ENCODE measurements at regions not wholly inside any gene's neighbourhood (a gene's known extent, or its start where the extent isn't known, plus 50 kb on each side); places are given as distances from the start of the nearest gene placed in this dataset.
"Not testable (repeated sequence)": the region's sequence is repeated elsewhere in the genome, so short reads cannot be mapped to it uniquely, and the experiment has no call there.

GRCh38 chr5:82975396-82975795, 101.8 kb downstream of the TMEM167A start:
- no peak overlapping the region for H3K4me3 ChIP-seq (ENCODE audit: low read depth, low read length)
- TF ChIP-seq CTCF (IDR thresholded peaks at IDR 0.05; ENCODE audit: low read depth, low read length) = no peak

- H3K4me3 ChIP-seq (ENCODE audit: low read depth, low read length) = not testable (repeated sequence)
Observed at GRCh38 chr5:82974346-82974745, 102.8 kb downstream of the TMEM167A start.

GRCh38 chr5:82971901-82972300, 105.3 kb downstream of the TMEM167A start:
- no peak overlapping the region for H3K4me3 ChIP-seq (ENCODE audit: low read depth, low read length)
- no peak for TF ChIP-seq CTCF (IDR thresholded peaks at IDR 0.05; ENCODE audit: low read depth, low read length)

- not testable (repeated sequence) for H3K4me3 ChIP-seq (ENCODE audit: low read depth, low read length)
Observed at GRCh38 chr5:82971034-82971806, 106.0 kb downstream of the TMEM167A start.

- H3K4me3 ChIP-seq (ENCODE audit: low read depth, low read length) = not testable (repeated sequence)
Observed at GRCh38 chr5:82969221-82969976, 107.8 kb downstream of the TMEM167A start.

- no peak for TF ChIP-seq CTCF (IDR thresholded peaks at IDR 0.05; ENCODE audit: low read depth, low read length)
- H3K4me3 ChIP-seq (ENCODE audit: low read depth, low read length) = no peak overlapping the region
Observed at GRCh38 chr5:82967072-82967471, 110.1 kb downstream of the TMEM167A start.

GRCh38 chr5:82959466-82959865, 117.7 kb downstream of the TMEM167A start:
- H3K4me3 ChIP-seq (ENCODE audit: low read depth, low read length) = no peak overlapping the region
- TF ChIP-seq CTCF (IDR thresholded peaks at IDR 0.05; ENCODE audit: low read depth, low read length) = no peak

- no peak overlapping the region for H3K4me3 ChIP-seq (ENCODE audit: low read depth, low read length)
- no peak for TF ChIP-seq CTCF (IDR thresholded peaks at IDR 0.05; ENCODE audit: low read depth, low read length)
Observed at GRCh38 chr5:82956600-82956999, 120.6 kb downstream of the TMEM167A start.

GRCh38 chr5:82952326-82952725, 124.9 kb downstream of the TMEM167A start:
- TF ChIP-seq CTCF (IDR thresholded peaks at IDR 0.05; ENCODE audit: low read depth, low read length) = no peak
- H3K4me3 ChIP-seq (ENCODE audit: low read depth, low read length) = no peak overlapping the region

GRCh38 chr5:82944267-82944666, 132.9 kb downstream of the TMEM167A start:
- H3K4me3 ChIP-seq (ENCODE audit: low read depth, low read length) = not testable (repeated sequence)
